GM23338 (cell line): ENCODE measurements at regions not wholly inside any gene's neighbourhood (a gene's known extent, or its start where the extent isn't known, plus 50 kb on each side); places are given as distances from the start of the nearest gene placed in this dataset.

Experiments
- ATAC-seq: fragments of 200-7000 bp; cut with Tn5 transposase; 3 replicates; pipeline ENCODE4 v1.9.1; 2020
- DNase-seq: peaks from one replicate; pipeline ENCODE4 v3.0.0-alpha.2; 2015; ENCODE audit warnings: low spot score
- H2AFZ ChIP-seq: fragments of 200-600 bp; sonication (generic); 2 replicates; pipeline ENCODE4 v1.8.0; 2016; ENCODE audit warnings: antibody characterized with exemption, mild to moderate bottlenecking, moderate library complexity
- H3F3A ChIP-seq: fragments of 200-600 bp; sonication (generic); replicated peaks from 2 replicates; pipeline ENCODE4 v1.8.0; 2017; ENCODE audit warnings: antibody characterized with exemption, mixed run types, low read depth
- H3K27ac ChIP-seq: fragments of 200-600 bp; sonication (generic); 2 replicates; pipeline ENCODE4 v1.6.1; 2016; ENCODE audit warnings: low read depth
- H3K27me3 ChIP-seq: fragments of 200-600 bp; sonication (generic); 2 replicates; pipeline ENCODE4 v1.8.0; 2016; ENCODE audit warnings: mild to moderate bottlenecking, mixed run types, moderate library complexity; ENCODE audit not compliant: insufficient read depth
- H3K36me3 ChIP-seq: fragments of 200-600 bp; sonication (generic); 2 replicates; pipeline ENCODE4 v1.8.0; 2016; ENCODE audit warnings: mild to moderate bottlenecking; ENCODE audit not compliant: insufficient read depth
- H3K4me1 ChIP-seq: fragments of 200-600 bp; sonication (generic); 2 replicates; pipeline ENCODE4 v1.8.0; 2016; ENCODE audit warnings: mild to moderate bottlenecking, moderate library complexity; ENCODE audit not compliant: insufficient read depth
- H3K4me2 ChIP-seq: fragments of 200-600 bp; sonication (generic); 2 replicates; pipeline ENCODE4 v1.7.1; 2017; ENCODE audit warnings: mixed run types
- H3K4me3 ChIP-seq: fragments of 200-600 bp; sonication (generic); 2 replicates; pipeline ENCODE4 v1.6.1; 2016; ENCODE audit warnings: mixed run types
- H3K79me2 ChIP-seq: fragments of 200-600 bp; sonication (generic); replicated peaks from 2 replicates; pipeline ENCODE4 v1.8.0; 2017; ENCODE audit warnings: mild to moderate bottlenecking; ENCODE audit not compliant: insufficient read depth
- H3K9me2 ChIP-seq: fragments of 200-600 bp; sonication (generic); 2 replicates; pipeline ENCODE4 v1.8.0; 2017; ENCODE audit not compliant: insufficient read depth
- H4K20me1 ChIP-seq: fragments of 200-600 bp; sonication (generic); replicated peaks from 2 replicates; pipeline ENCODE4 v1.8.0; 2017; ENCODE audit warnings: mild to moderate bottlenecking; ENCODE audit not compliant: insufficient read depth
- H3K27ac Mint-ChIP-seq: 2 replicates; pipeline ENCODE4 v1.8.0; 2020; ENCODE audit warnings: inconsistent platforms, mild to moderate bottlenecking, moderate library complexity, mixed read lengths
- H3K27me3 Mint-ChIP-seq: 3 replicates; pipeline ENCODE4 v1.8.0; 2022; ENCODE audit warnings: low read depth, mild to moderate bottlenecking, moderate library complexity, mixed read lengths, inconsistent platforms; ENCODE audit not compliant: insufficient read depth, poor library complexity
- H3K36me3 Mint-ChIP-seq: 3 replicates; pipeline ENCODE4 v1.8.0; 2021; ENCODE audit warnings: low read depth, mild to moderate bottlenecking, inconsistent platforms, moderate library complexity, mixed read lengths
- H3K4me1 Mint-ChIP-seq: 3 replicates; pipeline ENCODE4 v1.8.0; 2020; ENCODE audit warnings: mild to moderate bottlenecking, inconsistent platforms, mixed read lengths
- H3K4me3 Mint-ChIP-seq: 3 replicates; pipeline ENCODE4 v1.8.0; 2021; ENCODE audit warnings: moderate library complexity, mild to moderate bottlenecking, inconsistent platforms, mixed read lengths
- H3K9me3 Mint-ChIP-seq: 3 replicates; pipeline ENCODE4 v1.8.0; 2020; ENCODE audit warnings: moderate library complexity, mild to moderate bottlenecking, inconsistent platforms, mixed read lengths
- CREB1 ChIP-seq: fragments of 250-450 bp; sonication (Bioruptor Pico); IDR thresholded peaks from 2 replicates; pipeline ENCODE4 v1.5.0; 2020; ENCODE audit warnings: low read depth, mild to moderate bottlenecking, moderate library complexity
- EZH2 ChIP-seq: fragments of 200-600 bp; sonication (generic); IDR thresholded peaks from one replicate; pipeline ENCODE4 v1.8.0; 2017; ENCODE audit warnings: antibody characterized with exemption, mild to moderate bottlenecking, low read depth; ENCODE audit not compliant: unreplicated experiment
- EZH2phosphoT487 ChIP-seq: fragments of 200-600 bp; sonication (generic); IDR thresholded peaks from one replicate; pipeline ENCODE4 v1.8.1; 2018; ENCODE audit warnings: antibody characterized with exemption; ENCODE audit not compliant: unreplicated experiment
- JUNB ChIP-seq: IDR thresholded peaks from one replicate; pipeline ENCODE4 v1.6.1; 2016; ENCODE audit warnings: antibody characterized with exemption; ENCODE audit not compliant: unreplicated experiment
- NANOG ChIP-seq: IDR thresholded peaks from 2 replicates; pipeline ENCODE4 v1.6.1; 2016; ENCODE audit warnings: antibody characterized with exemption, borderline replicate concordance
- POLR2AphosphoS5 ChIP-seq: IDR thresholded peaks from 2 replicates; pipeline ENCODE4 v1.6.1; 2016; ENCODE audit warnings: antibody characterized with exemption, low read depth
- STAT1 ChIP-seq: IDR thresholded peaks from one replicate; pipeline ENCODE4 v1.6.1; 2016; ENCODE audit warnings: antibody characterized with exemption; ENCODE audit not compliant: unreplicated experiment
- ZNF114 ChIP-seq: fragments of 250-450 bp; sonication (Bioruptor Pico); IDR thresholded peaks from 2 replicates; pipeline ENCODE4 v1.5.0; 2020; ENCODE audit warnings: mild to moderate bottlenecking, moderate library complexity
- TF ChIP-seq, protein P1 (sequence below): IDR thresholded peaks from one replicate; pipeline ENCODE4 v1.6.1; 2018; ENCODE audit warnings: antibody characterized with exemption; ENCODE audit not compliant: unreplicated experiment
- TF ChIP-seq, protein P2 (sequence below): fragments of 250-450 bp; sonication (Bioruptor Pico); IDR thresholded peaks from 2 replicates; pipeline ENCODE4 v1.5.0; 2020; ENCODE audit warnings: mild to moderate bottlenecking, moderate library complexity
- TF ChIP-seq, protein P3 (sequence below): IDR thresholded peaks from 2 replicates; pipeline ENCODE4 v1.6.1; 2016; ENCODE audit warnings: antibody characterized with exemption
- TF ChIP-seq, protein P4 (sequence below), 2 experiments: fragments of 200-600 bp in 1 of 2; sonication (generic) in 1 of 2; conservative IDR thresholded peaks; 2 replicates each; pipeline versions ENCODE4 v1.5.1 to v1.6.1; 2016 to 2017; ENCODE audit warnings: antibody characterized with exemption in 2 of 2, low read depth in 2 of 2, mild to moderate bottlenecking in 2 of 2, moderate library complexity in 1 of 2

DNA sequence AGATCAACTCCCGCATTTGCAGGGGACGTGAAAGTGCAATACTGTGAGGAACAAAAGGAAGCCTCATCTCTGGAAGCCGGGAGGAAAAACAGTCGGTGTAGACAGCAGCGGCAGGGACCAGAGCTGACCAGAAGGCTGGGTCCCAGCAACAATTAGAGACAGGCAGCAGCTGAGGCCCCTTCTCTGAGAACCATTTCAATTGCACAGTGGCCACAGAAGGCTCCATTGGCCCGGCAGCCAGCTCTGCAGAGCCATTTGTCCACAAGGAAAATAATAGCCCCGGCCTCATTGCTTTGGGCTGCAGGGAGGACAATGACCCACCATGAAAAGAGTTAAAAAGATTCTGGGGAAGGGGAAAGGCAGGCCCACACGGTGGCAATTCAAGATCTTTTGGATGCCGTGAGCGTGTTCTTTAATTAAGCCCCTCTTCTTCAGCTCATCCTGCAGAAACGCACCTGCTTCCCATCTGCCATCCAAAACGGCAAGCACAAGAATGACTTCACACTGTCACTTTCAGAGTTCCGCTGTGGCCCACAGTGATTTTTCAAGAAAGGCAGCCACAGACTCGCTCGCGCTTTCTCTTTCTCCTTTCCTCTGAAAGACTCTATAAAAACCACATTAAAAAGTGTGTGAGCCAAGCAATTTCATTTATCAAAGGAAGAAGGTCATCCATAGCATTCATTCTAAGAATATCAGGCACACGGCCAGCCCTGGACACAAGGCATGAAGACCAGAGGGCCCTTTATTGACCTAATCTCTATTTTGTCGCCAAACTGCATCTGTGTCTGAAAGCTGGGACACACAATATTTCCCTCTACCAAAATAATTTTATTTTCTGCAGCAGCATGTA, 293.6 kb downstream of the SOX11 start:
- Mint-ChIP-seq H3K4me3 (no peak overlapping the region), H3K27ac (no peak overlapping the region), H3K27me3 (peaks cover 3% of the 10 kb centered on the region), H3K9me3 (peaks cover 51% of the 10 kb centered on the region), H3K4me1 (peaks cover 13% of the 10 kb centered on the region), H3K36me3 (peaks cover 2% of the 10 kb centered on the region; the same call in 1 of the 3 replicates)
- ATAC-seq (no peak), DNase-seq (no peak)
- no peaks in the 10 kb centered on the region for H3K36me3 ChIP-seq
- H3K27me3 ChIP-seq, result no peaks in the 10 kb centered on the region
- no peaks in the 10 kb centered on the region for H3K79me2 ChIP-seq
- H3K4me3 ChIP-seq, result no peak overlapping the region
- H3K4me1 ChIP-seq, result peaks cover 5% of the 10 kb centered on the region; the same call in 1 of the 2 replicates
- H2AFZ ChIP-seq, result no peak overlapping the region
- H3K27ac ChIP-seq, result no peak overlapping the region
- H3F3A ChIP-seq, result no peaks in the 10 kb centered on the region
- H4K20me1 ChIP-seq, result no peaks in the 10 kb centered on the region
- no peaks in the 10 kb centered on the region for H3K9me2 ChIP-seq
- no peak overlapping the region for H3K4me2 ChIP-seq
- TF ChIP-seq, protein P1, sequence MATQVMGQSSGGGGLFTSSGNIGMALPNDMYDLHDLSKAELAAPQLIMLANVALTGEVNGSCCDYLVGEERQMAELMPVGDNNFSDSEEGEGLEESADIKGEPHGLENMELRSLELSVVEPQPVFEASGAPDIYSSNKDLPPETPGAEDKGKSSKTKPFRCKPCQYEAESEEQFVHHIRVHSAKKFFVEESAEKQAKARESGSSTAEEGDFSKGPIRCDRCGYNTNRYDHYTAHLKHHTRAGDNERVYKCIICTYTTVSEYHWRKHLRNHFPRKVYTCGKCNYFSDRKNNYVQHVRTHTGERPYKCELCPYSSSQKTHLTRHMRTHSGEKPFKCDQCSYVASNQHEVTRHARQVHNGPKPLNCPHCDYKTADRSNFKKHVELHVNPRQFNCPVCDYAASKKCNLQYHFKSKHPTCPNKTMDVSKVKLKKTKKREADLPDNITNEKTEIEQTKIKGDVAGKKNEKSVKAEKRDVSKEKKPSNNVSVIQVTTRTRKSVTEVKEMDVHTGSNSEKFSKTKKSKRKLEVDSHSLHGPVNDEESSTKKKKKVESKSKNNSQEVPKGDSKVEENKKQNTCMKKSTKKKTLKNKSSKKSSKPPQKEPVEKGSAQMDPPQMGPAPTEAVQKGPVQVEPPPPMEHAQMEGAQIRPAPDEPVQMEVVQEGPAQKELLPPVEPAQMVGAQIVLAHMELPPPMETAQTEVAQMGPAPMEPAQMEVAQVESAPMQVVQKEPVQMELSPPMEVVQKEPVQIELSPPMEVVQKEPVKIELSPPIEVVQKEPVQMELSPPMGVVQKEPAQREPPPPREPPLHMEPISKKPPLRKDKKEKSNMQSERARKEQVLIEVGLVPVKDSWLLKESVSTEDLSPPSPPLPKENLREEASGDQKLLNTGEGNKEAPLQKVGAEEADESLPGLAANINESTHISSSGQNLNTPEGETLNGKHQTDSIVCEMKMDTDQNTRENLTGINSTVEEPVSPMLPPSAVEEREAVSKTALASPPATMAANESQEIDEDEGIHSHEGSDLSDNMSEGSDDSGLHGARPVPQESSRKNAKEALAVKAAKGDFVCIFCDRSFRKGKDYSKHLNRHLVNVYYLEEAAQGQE, result no peak
- TF ChIP-seq, protein P2, sequence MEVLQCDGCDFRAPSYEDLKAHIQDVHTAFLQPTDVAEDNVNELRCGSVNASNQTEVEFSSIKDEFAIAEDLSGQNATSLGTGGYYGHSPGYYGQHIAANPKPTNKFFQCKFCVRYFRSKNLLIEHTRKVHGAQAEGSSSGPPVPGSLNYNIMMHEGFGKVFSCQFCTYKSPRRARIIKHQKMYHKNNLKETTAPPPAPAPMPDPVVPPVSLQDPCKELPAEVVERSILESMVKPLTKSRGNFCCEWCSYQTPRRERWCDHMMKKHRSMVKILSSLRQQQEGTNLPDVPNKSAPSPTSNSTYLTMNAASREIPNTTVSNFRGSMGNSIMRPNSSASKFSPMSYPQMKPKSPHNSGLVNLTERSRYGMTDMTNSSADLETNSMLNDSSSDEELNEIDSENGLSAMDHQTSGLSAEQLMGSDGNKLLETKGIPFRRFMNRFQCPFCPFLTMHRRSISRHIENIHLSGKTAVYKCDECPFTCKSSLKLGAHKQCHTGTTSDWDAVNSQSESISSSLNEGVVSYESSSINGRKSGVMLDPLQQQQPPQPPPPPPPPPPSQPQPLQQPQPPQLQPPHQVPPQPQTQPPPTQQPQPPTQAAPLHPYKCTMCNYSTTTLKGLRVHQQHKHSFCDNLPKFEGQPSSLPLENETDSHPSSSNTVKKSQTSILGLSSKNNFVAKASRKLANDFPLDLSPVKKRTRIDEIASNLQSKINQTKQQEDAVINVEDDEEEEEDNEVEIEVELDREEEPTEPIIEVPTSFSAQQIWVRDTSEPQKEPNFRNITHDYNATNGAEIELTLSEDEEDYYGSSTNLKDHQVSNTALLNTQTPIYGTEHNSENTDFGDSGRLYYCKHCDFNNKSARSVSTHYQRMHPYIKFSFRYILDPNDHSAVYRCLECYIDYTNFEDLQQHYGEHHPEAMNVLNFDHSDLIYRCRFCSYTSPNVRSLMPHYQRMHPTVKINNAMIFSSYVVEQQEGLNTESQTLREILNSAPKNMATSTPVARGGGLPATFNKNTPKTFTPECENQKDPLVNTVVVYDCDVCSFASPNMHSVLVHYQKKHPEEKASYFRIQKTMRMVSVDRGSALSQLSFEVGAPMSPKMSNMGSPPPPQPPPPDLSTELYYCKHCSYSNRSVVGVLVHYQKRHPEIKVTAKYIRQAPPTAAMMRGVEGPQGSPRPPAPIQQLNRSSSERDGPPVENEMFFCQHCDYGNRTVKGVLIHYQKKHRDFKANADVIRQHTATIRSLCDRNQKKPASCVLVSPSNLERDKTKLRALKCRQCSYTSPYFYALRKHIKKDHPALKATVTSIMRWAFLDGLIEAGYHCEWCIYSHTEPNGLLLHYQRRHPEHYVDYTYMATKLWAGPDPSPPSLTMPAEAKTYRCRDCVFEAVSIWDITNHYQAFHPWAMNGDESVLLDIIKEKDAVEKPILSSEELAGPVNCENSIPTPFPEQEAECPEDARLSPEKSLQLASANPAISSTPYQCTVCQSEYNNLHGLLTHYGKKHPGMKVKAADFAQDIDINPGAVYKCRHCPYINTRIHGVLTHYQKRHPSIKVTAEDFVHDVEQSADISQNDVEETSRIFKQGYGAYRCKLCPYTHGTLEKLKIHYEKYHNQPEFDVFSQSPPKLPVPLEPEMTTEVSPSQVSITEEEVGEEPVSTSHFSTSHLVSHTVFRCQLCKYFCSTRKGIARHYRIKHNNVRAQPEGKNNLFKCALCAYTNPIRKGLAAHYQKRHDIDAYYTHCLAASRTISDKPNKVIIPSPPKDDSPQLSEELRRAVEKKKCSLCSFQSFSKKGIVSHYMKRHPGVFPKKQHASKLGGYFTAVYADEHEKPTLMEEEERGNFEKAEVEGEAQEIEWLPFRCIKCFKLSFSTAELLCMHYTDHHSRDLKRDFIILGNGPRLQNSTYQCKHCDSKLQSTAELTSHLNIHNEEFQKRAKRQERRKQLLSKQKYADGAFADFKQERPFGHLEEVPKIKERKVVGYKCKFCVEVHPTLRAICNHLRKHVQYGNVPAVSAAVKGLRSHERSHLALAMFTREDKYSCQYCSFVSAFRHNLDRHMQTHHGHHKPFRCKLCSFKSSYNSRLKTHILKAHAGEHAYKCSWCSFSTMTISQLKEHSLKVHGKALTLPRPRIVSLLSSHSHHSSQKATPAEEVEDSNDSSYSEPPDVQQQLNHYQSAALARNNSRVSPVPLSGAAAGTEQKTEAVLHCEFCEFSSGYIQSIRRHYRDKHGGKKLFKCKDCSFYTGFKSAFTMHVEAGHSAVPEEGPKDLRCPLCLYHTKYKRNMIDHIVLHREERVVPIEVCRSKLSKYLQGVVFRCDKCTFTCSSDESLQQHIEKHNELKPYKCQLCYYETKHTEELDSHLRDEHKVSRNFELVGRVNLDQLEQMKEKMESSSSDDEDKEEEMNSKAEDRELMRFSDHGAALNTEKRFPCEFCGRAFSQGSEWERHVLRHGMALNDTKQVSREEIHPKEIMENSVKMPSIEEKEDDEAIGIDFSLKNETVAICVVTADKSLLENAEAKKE (CRISPR knock-in tag), result no peak
- TF ChIP-seq, protein P3, sequence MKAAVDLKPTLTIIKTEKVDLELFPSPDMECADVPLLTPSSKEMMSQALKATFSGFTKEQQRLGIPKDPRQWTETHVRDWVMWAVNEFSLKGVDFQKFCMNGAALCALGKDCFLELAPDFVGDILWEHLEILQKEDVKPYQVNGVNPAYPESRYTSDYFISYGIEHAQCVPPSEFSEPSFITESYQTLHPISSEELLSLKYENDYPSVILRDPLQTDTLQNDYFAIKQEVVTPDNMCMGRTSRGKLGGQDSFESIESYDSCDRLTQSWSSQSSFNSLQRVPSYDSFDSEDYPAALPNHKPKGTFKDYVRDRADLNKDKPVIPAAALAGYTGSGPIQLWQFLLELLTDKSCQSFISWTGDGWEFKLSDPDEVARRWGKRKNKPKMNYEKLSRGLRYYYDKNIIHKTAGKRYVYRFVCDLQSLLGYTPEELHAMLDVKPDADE, result no peak
- TF ChIP-seq CREB1 (CRISPR knock-in tag), result no peak
- TF ChIP-seq EZH2phosphoT487, result no peak
- TF ChIP-seq JUNB, result no peak
- no peak for TF ChIP-seq STAT1
- no peak for TF ChIP-seq POLR2AphosphoS5
- TF ChIP-seq, protein P4, sequence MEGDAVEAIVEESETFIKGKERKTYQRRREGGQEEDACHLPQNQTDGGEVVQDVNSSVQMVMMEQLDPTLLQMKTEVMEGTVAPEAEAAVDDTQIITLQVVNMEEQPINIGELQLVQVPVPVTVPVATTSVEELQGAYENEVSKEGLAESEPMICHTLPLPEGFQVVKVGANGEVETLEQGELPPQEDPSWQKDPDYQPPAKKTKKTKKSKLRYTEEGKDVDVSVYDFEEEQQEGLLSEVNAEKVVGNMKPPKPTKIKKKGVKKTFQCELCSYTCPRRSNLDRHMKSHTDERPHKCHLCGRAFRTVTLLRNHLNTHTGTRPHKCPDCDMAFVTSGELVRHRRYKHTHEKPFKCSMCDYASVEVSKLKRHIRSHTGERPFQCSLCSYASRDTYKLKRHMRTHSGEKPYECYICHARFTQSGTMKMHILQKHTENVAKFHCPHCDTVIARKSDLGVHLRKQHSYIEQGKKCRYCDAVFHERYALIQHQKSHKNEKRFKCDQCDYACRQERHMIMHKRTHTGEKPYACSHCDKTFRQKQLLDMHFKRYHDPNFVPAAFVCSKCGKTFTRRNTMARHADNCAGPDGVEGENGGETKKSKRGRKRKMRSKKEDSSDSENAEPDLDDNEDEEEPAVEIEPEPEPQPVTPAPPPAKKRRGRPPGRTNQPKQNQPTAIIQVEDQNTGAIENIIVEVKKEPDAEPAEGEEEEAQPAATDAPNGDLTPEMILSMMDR (conservative IDR thresholded peaks at IDR 0.05; ENCODE audit: low read depth in 2 of 2), result no peak
- no peak for TF ChIP-seq EZH2
- no peak for TF ChIP-seq NANOG
- no peak for TF ChIP-seq ZNF114 (CRISPR knock-in tag)
